HG03432 (cell line): ENCODE measurements at regions not wholly inside any gene's neighbourhood (a gene's known extent, or its start where the extent isn't known, plus 50 kb on each side); places are given as distances from the start of the nearest gene placed in this dataset.
A peak's percentile ranks its signal among the peaks of the same experiment; 100 is the strongest.

Experiments
- ATAC-seq: cut with Tn5 transposase; IDR thresholded peaks from one replicate; pipeline ENCODE4 v1.9.1; 2021; ENCODE audit warnings: mild to moderate bottlenecking, moderate library complexity; ENCODE audit not compliant: unreplicated experiment

DNA sequence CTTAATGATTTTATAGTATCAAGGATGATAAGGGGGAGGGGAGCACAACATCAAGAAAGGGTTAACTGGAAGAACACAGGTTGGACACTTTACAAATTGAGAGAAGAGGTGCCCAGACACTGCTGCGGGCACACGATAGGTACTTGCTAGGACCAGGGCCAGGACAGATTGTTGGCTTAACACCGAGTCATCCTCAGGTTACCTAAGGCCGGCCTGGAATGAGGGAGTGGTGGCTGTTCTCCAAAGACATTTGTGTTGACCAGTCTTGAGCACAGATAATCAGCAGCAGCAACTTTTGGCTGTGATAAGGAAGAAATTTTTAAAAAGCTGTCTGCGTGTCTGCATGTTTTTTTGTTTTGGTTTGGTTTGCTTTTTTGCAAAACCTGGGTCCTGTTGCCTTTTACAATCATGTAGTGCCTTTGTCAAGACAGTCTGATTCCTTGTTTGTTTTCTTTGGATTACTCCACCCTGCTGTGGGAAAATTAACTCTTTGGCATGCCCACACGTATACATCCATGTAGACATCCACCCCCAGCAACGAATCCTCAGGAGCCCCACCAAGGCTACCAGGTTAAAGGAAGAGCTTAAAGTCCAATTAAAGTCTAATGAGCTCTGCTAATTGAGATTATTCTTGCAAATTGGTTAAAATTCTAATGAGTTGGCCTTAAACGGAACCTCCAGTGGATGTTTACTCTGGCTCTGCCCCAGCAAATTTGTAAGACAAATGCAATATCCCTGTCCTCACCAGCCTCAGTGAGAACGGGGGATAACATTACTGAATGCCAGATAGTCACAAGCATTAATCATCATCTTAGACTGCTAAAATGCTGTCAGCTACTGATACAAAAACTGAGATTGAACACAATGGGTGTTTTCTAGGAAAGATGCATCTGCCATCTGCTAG is 382.3 kb downstream of the ACTL7B start:
- no peak for ATAC-seq

DNA sequence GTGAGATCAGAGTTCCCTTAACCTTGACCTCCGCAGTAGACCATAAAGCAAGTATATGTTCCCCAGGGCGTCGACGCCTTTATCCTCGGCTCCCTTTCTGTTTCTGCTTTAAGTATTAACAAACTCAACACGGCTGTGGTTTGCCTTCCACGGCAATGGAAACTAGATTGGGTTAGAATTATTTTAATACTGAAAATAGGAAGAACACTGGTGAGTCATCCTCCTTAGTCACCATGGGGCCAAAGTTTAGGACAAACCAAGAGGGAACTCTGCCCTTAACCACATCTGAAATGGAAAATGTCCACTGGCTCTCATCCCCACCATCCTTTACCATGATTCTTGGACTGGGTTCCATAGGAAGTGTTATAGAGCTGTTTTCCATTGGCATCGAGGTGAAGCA is 386.1 kb downstream of the ACTL7B start:
- ATAC-seq: no peak

DNA sequence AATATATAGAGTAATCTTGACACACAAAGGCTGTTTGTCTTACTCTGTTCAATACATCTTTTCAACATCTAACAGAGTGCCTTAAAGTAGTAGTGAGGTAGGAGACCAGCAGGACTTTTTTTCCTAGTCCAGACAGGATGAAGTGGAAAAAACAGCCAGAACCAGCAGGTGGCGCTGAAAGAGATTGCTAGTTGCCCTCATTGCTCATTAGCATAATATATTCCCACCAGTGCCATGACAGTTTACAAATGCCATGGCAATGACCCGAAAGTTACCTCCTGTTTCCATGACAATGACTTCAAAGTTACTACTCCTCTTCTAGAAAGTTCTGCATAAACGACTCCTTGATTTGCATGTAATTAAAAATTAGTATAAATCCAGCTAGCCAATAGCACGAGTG is 387.4 kb downstream of the ACTL7B start:
- peak; percentile 62 for ATAC-seq

DNA sequence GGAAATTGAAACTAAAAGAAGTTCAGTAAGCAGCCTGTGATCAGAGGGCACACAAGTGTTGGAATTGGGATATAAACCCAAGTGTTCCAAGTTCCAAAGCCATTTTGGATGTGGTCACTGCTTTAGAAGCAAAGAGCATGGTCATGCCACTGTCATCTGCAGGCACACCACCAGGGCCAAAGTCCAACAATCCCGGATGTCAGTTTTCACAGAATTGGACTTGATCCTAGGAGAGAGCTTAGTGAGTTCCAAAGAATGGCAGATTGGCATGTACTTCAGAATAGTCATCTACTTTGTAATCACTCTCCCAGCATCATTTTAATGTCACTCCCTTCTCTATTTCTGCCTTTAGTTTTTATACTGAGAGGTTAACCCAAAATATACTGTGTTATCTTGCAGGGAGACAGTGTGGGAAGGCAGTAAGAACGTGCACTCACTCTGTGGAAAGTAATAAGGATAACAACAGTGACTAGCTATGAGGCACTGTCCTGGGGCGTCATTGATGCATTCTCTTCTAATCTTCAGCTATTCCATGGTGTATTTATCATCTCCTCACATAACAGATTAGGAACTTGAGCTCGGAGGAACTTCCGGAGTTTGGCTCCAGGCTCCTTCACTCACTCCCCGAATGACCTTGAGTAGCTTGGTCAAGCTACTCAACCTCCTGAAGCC is 388.0 kb downstream of the ACTL7B start:
- no peak for ATAC-seq

GRCh38 chr9:108467161-108467560 is 388.6 kb downstream of the ACTL7B start:
- ATAC-seq: no peak

GRCh38 chr9:108466304-108466703 is 389.5 kb downstream of the ACTL7B start:
- ATAC-seq: no peak

DNA sequence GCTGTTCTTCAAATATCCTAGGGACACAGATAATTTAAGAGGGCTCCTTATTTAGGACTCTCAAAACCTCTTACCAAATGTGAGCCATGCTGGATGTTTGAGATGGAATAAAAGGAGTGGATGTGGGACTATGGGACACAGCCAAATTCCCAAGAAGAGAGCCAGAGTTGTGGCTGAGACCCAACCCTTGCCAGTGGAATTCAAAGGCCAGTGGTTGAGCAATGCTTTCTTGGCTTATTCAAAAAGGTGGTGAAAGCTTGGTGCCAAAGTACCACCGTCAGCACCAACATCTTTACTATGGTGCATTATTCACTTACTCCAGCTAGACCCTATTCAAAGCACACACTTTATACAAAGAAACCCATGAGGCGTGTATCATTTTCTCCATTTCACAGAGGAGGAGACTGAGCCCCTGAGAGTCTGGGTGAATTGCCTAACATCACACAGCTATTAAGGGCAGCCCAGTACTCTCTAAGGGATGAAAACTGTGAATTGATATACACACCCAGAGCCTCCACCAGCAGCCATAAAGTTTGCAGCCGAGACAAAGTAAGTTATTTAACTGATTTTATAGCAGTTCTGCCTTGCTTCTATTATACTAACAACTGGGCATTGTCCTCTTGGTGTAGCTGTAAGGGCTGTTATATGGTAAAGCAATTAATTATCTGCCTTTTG is 391.7 kb downstream of the ACTL7B start:
- ATAC-seq: no peak

DNA sequence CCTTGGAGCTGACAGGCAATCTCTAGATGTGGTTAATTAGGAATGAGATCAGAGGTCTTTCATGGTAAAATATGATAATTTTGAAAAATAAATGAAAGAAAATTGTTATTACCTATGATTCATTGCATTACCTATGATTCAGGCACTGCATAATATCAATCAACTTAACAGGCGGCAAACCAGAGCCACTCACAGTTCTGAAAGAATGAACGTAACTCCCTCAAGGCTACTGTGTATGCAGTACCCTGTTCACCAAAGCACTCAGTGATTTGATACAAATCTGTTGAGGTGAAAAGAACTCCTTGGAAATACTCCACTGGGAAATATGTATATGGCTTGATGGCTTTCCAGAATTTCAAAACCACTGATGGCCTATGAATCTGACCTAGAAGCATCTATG is 398.9 kb downstream of the ACTL7B start:
- ATAC-seq: no peak

DNA sequence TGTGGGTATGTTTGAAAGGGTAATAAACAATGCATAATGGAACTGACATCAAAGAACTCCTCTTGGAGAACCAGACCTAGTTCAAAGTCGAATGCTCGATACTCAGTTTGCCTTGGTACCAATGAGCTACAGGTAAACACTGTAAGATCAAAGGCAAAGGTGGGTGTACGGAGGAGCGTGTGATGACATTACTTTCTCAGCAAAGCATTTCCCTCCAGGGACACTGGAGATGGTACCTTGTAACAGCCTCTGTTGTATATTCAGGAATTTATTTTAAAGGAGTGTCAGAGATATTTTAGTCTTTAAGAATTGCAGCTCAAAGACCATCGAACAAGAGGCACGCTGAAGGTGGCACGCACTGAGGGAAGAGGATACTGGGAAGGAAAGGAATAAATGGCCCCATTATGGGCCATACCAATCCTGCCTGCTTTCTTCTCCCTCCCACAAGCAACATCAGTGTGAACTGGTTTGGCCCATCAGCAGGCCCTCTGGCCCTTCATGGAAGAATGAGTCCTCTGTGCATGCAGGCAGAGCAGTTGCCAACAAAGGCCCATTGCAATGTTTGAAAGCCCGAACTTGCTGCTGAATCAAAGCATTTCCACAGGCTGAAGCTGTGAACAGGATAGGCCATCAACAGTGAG is 410.2 kb downstream of the ACTL7B start:
- ATAC-seq: no peak

GRCh38 chr9:108444400-108445358 is 411.1 kb downstream of the ACTL7B start:
- ATAC-seq: no peak

DNA sequence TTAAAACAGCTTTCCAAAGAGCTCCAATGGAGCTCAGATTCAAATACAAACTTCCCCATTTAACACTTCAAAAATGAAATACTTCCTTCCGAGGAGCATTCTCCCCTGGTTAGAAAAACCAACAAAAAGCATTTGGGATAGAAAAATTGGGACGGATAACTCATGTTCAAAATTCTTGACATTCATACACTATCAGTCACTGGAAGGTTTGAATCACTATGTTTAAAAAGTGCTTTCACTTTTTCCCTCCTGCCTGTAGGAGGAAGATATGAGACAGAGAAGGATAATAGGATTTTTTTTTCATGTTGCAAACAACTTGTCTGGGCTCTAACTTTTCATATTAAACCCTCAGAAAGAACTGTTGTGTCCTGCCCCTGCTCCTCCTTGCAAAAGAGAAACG is 412.0 kb downstream of the ACTL7B start:
- ATAC-seq: no peak

- no peak for ATAC-seq
Observed at GRCh38 chr9:108443019-108443633, 412.7 kb downstream of the ACTL7B start.

DNA sequence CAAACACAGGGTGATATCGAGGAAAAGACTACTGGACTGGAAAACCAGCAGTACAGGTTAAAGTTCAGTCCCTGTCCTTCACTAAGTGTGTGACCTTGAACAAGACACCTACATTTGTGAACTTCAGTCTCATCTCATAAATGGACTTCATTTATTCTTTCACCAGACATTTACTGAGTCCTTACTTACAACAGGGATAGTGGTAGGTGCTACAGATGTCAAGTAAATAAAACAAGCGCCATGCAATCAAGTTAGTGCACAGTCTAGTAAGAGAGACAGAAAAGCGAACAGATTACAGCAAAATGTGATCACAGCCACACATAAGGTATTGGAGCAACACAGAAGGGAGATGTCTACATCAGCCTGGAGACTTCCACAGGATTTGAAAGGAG is 413.2 kb downstream of the ACTL7B start:
- no peak for ATAC-seq

DNA sequence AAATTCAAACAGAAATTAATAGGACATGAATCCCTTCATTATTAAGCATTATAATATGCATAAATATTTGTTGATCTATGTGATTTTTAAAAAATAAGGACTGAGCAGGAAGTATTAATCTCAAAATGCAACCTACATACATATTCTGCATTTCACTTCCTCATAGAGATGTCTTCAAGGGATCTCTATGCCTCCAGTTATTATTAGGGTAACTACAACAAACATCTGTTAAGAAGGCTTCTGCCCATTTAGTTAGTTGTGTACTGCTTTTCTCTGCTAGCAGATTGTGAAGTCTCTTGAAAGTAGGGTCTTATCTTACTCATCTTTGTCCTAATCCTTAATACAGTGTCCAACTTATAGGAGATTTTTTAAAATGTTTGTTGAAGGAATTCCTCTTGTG is 414.1 kb downstream of the ACTL7B start:
- ATAC-seq: no peak

- ATAC-seq: no peak
Observed at GRCh38 chr9:108441251-108441650, 414.5 kb downstream of the ACTL7B start.

GRCh38 chr9:108439947-108440346 is 415.8 kb downstream of the ACTL7B start:
- ATAC-seq: no peak

DNA sequence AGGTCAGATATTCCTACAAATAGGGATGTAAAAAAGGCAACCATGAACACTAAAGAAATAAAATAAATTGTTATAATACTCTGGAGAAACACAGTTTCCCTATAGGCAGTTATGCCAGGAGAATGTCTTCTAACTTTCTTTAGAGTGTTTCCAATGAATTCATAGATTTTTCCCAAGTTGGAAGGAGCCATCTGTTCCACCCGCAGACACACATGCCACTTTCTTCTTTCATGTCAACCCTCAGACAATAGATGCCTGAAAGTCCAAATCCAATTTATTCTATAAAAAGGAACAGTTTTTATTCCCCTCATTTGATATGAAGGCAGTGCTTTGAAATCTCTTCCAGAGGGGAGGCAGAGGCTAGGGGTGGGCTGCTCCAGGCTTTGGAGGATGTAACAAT is 418.1 kb downstream of the ACTL7B start:
- ATAC-seq: no peak

DNA sequence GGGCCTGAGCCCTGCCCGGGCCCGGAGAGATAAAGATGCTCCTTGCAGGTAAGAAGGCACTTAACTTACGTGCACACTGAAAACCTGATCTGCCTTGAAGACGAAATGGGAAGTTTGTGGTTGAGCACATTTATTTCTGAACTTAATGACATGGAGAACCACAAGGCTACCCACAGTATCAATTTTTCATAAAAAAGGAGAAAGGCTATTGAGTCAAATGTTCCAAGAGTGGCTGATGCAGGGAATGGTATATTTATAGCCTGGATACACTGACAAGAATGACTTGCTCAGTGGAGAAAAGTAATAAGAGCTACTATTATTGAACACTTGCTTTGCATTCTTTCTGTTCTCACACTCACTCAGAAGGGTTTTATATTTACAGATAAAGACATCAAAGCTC is 419.3 kb downstream of the ACTL7B start:
- ATAC-seq: no peak

- ATAC-seq: no peak
Observed at GRCh38 chr9:108434502-108434901, 421.3 kb downstream of the ACTL7B start.

GRCh38 chr9:108434036-108434435 is 421.8 kb downstream of the ACTL7B start:
- no peak for ATAC-seq
